Prostate gland (tissue), 2 donors: ENCODE measurements at regions not wholly inside any gene's neighbourhood (a gene's known extent, or its start where the extent isn't known, plus 50 kb on each side); places are given as distances from the start of the nearest gene placed in this dataset.

ENCODE experiments used
- DNase-seq: peaks from one replicate; pipeline ENCODE4 v3.0.0-alpha.2; 2019; ENCODE audit warnings: low spot score
- H3K27ac ChIP-seq, 2 donors: fragments of 200-600 bp; sonication (generic); 2 replicates each; pipeline ENCODE4 v1.5.1; 2017 to 2019
- H3K27me3 ChIP-seq: fragments of 200-600 bp; sonication (generic); replicated peaks from 2 replicates; pipeline ENCODE4 v1.5.1; 2019; ENCODE audit not compliant: insufficient read depth
- H3K36me3 ChIP-seq, 2 donors: fragments of 200-600 bp; sonication (generic); 1 replicate in 1 of 2; 2 replicates in 1 of 2; pipeline versions ENCODE4 v1.5.1 to v1.8.1; 2017 to 2019
- H3K4me1 ChIP-seq: fragments of 200-600 bp; sonication (generic); replicated peaks from 2 replicates; pipeline ENCODE4 v1.5.1; 2019
- H3K4me3 ChIP-seq, 2 donors: fragments of 200-600 bp; sonication (generic); 2 replicates each; pipeline ENCODE4 v1.5.1; 2017 to 2019
- H3K9me3 ChIP-seq: fragments of 200-600 bp; sonication (generic); 2 replicates; pipeline ENCODE4 v1.5.1; 2017
- POLR2A ChIP-seq: fragments of 450-650 bp; IDR thresholded peaks from one replicate; pipeline ENCODE4 v1.6.1; 2016; ENCODE audit warnings: antibody characterized with exemption, mild to moderate bottlenecking
- POLR2AphosphoS5 ChIP-seq: sonication (generic); formaldehyde crosslinking; IDR thresholded peaks from one replicate; pipeline ENCODE4 v1.6.1; 2017; ENCODE audit warnings: antibody characterized with exemption
- WGBS: methylation state at CpG from one replicate; pipeline ENCODE4 v1.1.5; 2018; 5-methylcytosine and 5-hydroxymethylcytosine counted together
- intact Hi-C: fragments of 100-400 bp; cut with DNase I; formaldehyde crosslinking; loops from one replicate; pipeline ENCODE4 v1.14.2; 2022
- TF ChIP-seq, protein P1 (sequence below), 4 experiments: fragments of 200-600 bp in 2 of 4; fragments of 450-650 bp in 2 of 4; sonication (generic) in 2 of 4; IDR thresholded peaks; 1 replicate in 3 of 4; 2 replicates in 1 of 4; pipeline ENCODE4 v1.5.1; 2016 to 2019; ENCODE audit warnings: antibody characterized with exemption in 4 of 4, mild to moderate bottlenecking in 2 of 4, moderate library complexity in 2 of 4

DNA sequence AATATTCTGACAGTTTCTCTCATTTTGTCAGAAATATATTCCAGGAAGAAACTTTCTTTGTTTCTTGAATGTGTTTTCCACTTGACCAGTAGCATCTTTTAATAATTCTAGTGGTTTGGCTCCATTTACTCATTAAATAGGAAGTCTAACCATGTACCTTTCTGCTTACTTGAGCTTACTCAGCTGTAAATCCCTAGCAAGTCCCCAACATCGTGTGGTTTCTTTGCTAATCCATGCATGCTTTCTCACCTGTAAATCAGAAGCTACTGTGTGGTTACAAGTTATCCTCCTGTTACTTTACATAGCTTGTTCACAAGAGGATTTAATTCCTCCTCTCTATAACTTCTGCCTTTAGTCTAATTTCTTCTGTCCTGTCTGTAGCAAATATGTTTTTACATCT lies 227.7 kb downstream of the FSCB start:
- Histone ChIP-seq H3K9me3 (no peaks in the 10 kb centered on the region), H3K27ac (no peak overlapping the region), H3K36me3 (no peaks in the 10 kb centered on the region), H3K4me1 (no peaks in the 10 kb centered on the region), H3K27me3 (no peaks in the 10 kb centered on the region), H3K4me3 (no peak overlapping the region)
- TF ChIP-seq, protein P1, sequence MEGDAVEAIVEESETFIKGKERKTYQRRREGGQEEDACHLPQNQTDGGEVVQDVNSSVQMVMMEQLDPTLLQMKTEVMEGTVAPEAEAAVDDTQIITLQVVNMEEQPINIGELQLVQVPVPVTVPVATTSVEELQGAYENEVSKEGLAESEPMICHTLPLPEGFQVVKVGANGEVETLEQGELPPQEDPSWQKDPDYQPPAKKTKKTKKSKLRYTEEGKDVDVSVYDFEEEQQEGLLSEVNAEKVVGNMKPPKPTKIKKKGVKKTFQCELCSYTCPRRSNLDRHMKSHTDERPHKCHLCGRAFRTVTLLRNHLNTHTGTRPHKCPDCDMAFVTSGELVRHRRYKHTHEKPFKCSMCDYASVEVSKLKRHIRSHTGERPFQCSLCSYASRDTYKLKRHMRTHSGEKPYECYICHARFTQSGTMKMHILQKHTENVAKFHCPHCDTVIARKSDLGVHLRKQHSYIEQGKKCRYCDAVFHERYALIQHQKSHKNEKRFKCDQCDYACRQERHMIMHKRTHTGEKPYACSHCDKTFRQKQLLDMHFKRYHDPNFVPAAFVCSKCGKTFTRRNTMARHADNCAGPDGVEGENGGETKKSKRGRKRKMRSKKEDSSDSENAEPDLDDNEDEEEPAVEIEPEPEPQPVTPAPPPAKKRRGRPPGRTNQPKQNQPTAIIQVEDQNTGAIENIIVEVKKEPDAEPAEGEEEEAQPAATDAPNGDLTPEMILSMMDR (IDR thresholded peaks at IDR 0.05) = no peak
- TF ChIP-seq POLR2A = no peak
- TF ChIP-seq POLR2AphosphoS5 = no peak
- intact Hi-C loops = no loop called here
- 33% methylated on average over 1 of the region's 1 CpG for WGBS
- DNase-seq = no peak

DNA sequence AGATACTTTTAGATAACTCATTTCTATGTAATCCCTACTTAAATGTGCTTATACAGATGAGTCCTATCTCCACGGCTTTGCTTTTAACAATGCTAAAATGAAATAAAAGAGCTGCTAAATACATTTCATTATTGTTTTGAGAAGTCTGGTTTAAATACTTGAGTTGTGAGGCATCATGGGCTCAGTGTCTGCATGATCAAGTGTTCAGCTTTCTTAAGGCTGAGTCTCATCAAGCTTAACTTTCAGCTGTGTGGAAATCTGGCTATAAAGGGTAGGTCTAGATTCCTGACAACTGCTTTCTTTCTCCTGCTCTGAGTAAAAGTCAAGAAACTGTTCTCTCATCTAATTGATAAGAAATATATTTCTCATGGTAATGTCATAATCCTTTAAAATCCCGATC lies 235.4 kb downstream of the FSCB start:
- no peaks in the 10 kb centered on the region for H3K36me3 ChIP-seq
- intact Hi-C loops = no loop called here
- H3K4me3 ChIP-seq = no peak overlapping the region
- no peak for DNase-seq
- TF ChIP-seq, protein P1 (IDR thresholded peaks at IDR 0.05) = no peak
- no peak for TF ChIP-seq POLR2AphosphoS5
- TF ChIP-seq POLR2A = no peak
- no peaks in the 10 kb centered on the region for H3K9me3 ChIP-seq
- H3K27ac ChIP-seq = no peak overlapping the region
- H3K27me3 ChIP-seq = no peaks in the 10 kb centered on the region
- H3K4me1 ChIP-seq = no peaks in the 10 kb centered on the region
- 74% methylated on average over 2 of the region's 2 CpGs for WGBS

DNA sequence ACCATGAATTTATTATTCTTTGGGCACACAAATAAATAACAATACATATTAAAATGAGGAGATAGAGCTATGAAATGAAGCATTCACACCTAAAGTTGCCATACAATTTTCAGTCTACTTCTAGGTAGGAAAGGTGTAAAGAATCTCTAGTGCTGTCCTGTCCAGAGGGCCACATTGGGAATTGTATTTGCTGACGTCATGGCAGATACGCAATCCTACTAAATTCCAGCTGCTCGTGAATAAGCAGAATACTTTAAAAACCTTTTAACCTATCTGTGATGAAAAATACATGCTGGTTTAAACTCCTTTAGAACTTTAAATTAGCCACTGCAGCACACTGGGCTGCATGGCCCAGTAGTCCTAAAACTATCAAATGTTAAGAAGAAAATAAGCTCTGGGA lies 236.1 kb downstream of the FSCB start:
- 90% methylated on average over 3 of the region's 3 CpGs for WGBS
- intact Hi-C loops = no loop called here

DNA sequence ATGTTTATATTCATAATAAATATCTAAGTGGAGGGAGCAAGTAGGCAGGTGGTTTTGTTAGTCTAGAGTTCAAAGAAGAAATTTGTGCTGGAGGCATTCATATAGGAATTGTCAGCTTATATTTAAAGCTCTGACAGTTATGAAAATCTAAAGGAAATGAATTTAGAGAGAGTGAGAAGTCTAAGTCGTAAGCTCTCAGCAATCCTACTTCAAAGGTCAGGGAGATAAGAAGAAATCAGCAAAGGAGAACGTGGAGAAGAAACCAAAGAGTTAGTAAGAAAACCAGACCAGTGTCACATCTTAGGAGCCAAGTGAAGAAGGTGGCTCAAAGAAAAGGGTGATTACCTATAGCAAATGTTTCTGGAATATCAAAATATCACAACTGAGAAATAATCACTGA lies 241.8 kb downstream of the FSCB start:
- H3K36me3 ChIP-seq = no peaks in the 10 kb centered on the region
- no peaks in the 10 kb centered on the region for H3K9me3 ChIP-seq
- DNase-seq = no peak
- intact Hi-C loops = no loop called here
- H3K4me1 ChIP-seq = no peaks in the 10 kb centered on the region
- H3K27ac ChIP-seq = no peak overlapping the region
- TF ChIP-seq POLR2A (no peak), POLR2AphosphoS5 (no peak)
- TF ChIP-seq, protein P1 (IDR thresholded peaks at IDR 0.05) = no peak
- H3K27me3 ChIP-seq = no peaks in the 10 kb centered on the region
- H3K4me3 ChIP-seq = no peak overlapping the region
- WGBS = 64% methylated on average over 2 of the region's 2 CpGs

More for the DNA sequence above, 236.1 kb downstream of the FSCB start:
- DNase-seq = no peak
- H3K36me3 ChIP-seq = no peaks in the 10 kb centered on the region
- H3K4me1 ChIP-seq = no peaks in the 10 kb centered on the region
- no peaks in the 10 kb centered on the region for H3K27me3 ChIP-seq
- TF ChIP-seq POLR2AphosphoS5 (no peak), POLR2A (no peak)
- TF ChIP-seq, protein P1 (IDR thresholded peaks at IDR 0.05) = no peak
- no peaks in the 10 kb centered on the region for H3K9me3 ChIP-seq
- no peak overlapping the region for H3K27ac ChIP-seq
- no peak overlapping the region for H3K4me3 ChIP-seq

DNA sequence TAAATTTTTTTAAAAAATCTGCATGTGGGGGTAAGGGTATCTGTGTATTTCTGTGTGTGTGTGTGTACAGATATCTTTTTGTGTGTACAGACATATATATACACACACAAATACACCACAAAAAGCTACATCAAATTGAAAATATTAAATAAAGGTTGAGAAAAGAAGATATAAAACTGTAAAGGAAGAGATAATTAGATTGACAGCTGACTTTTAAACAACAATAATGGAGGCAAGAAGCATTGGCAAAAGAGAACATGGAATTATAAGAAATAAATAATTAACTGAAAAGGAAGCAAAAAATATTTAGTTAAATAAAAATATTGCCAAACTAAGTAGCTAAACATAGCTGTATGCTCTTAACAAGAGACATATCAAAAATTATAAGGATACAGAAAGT lies 291.4 kb downstream of the FSCB start:
- DNase-seq = no peak
- Histone ChIP-seq H3K36me3 (no peaks in the 10 kb centered on the region), H3K27me3 (no peaks in the 10 kb centered on the region), H3K9me3 (no peaks in the 10 kb centered on the region), H3K4me3 (no peak overlapping the region), H3K4me1 (no peaks in the 10 kb centered on the region), H3K27ac (no peak overlapping the region)
- intact Hi-C loops = no loop called here
- TF ChIP-seq, protein P1 (IDR thresholded peaks at IDR 0.05) = no peak
- TF ChIP-seq POLR2A (no peak), POLR2AphosphoS5 (no peak)
